IMR-90 (cell line): ENCODE measurements at regions not wholly inside any gene's neighbourhood (a gene's known extent, or its start where the extent isn't known, plus 50 kb on each side); places are given as distances from the start of the nearest gene placed in this dataset.

Experiments
- ATAC-seq: fragments of 200-7000 bp; cut with Tn5 transposase; 2 replicates; pipeline ENCODE4 v1.9.1; 2020; ENCODE audit warnings: low read depth, mild to moderate bottlenecking, moderate library complexity
- BruUV-seq: library from RNA; stranded (reverse); fragments of 400-500 nt; replicated peaks from 2 replicates; lab custom pipeline; 2021; lab: Mats Ljungman, UMichigan
- CTCF ChIA-PET: fragments of 300-600 bp; formaldehyde crosslinking; extraction: SDS; loops from one replicate; lab custom pipeline; 2021; ENCODE audit warnings: antibody characterized with exemption; lab: Yijun Ruan, JAX
- POLR2A ChIA-PET: fragments of 300-600 bp; sonication (Branson Sonifier 250); formaldehyde crosslinking; loops from one replicate; lab custom pipeline; 2022; ENCODE audit warnings: antibody characterized with exemption; ENCODE audit not compliant: unreplicated experiment; lab: Charles Lee
- DNase-seq: peaks from one replicate; pipeline ENCODE4 v3.0.0; 2013
- H2AFZ ChIP-seq: replicated peaks from 2 replicates; pipeline ENCODE3; 2013; ENCODE audit warnings: low read length, mild to moderate bottlenecking; ENCODE audit not compliant: poor library complexity
- H2AK5ac ChIP-seq: 2 replicates; pipeline ENCODE4 v1.6.1; 2013; ENCODE audit warnings: low read depth, low read length, inconsistent platforms
- H2AK9ac ChIP-seq: replicated peaks from 2 replicates; pipeline ENCODE3; 2013; ENCODE audit warnings: mild to moderate bottlenecking, low read depth, low read length, moderate library complexity; ENCODE audit not compliant: poor library complexity
- H2BK120ac ChIP-seq: 2 replicates; pipeline ENCODE4 v1.6.1; 2013; ENCODE audit warnings: low read depth, low read length, inconsistent platforms
- H2BK15ac ChIP-seq: 3 replicates; pipeline ENCODE4 v1.6.1; 2013; ENCODE audit warnings: low read depth, low read length, inconsistent platforms
- H2BK20ac ChIP-seq: 2 replicates; pipeline ENCODE4 v1.6.1; 2013; ENCODE audit warnings: low read depth, mild to moderate bottlenecking, inconsistent platforms, low read length, moderate library complexity
- H2BK5ac ChIP-seq: 2 replicates; pipeline ENCODE4 v1.6.1; 2013; ENCODE audit warnings: mild to moderate bottlenecking, low read depth, low read length, inconsistent platforms; ENCODE audit not compliant: poor library complexity, severe bottlenecking
- H3K14ac ChIP-seq: replicated peaks from 2 replicates; pipeline ENCODE4 v1.6.1; 2013; ENCODE audit warnings: low read depth, low read length, inconsistent platforms
- H3K18ac ChIP-seq: 2 replicates; pipeline ENCODE4 v1.6.1; 2013; ENCODE audit warnings: low read depth, low read length, control low read depth
- H3K23ac ChIP-seq: 2 replicates; pipeline ENCODE4 v1.6.1; 2013; ENCODE audit warnings: low read depth, low read length, inconsistent platforms
- H3K27ac ChIP-seq: 2 replicates; pipeline ENCODE4 v1.5.1; 2013; ENCODE audit warnings: mild to moderate bottlenecking, control low read depth, low read length; ENCODE audit not compliant: insufficient read depth
- H3K27me3 ChIP-seq: 2 replicates; pipeline ENCODE4 v1.6.1; 2013; ENCODE audit warnings: low read length; ENCODE audit not compliant: control insufficient read depth, insufficient read depth
- H3K36me3 ChIP-seq: 2 replicates; pipeline ENCODE4 v1.6.1; 2013; ENCODE audit warnings: low read length, mixed read lengths; ENCODE audit not compliant: control insufficient read depth, insufficient read depth
- H3K4ac ChIP-seq: 2 replicates; pipeline ENCODE4 v1.6.1; 2013; ENCODE audit warnings: low read depth, low read length, inconsistent platforms
- H3K4me1 ChIP-seq: 2 replicates; pipeline ENCODE4 v1.6.1; 2013; ENCODE audit warnings: low read length, mixed read lengths; ENCODE audit not compliant: control insufficient read depth, insufficient read depth
- H3K4me2 ChIP-seq: 2 replicates; pipeline ENCODE4 v1.6.1; 2013; ENCODE audit warnings: low read depth, mild to moderate bottlenecking, control low read depth, low read length, moderate library complexity
- H3K4me3 ChIP-seq: 2 replicates; pipeline ENCODE4 v1.5.1; 2013; ENCODE audit warnings: low read depth, mild to moderate bottlenecking, control low read depth, low read length, moderate library complexity; ENCODE audit not compliant: insufficient read depth
- H3K56ac ChIP-seq: 2 replicates; pipeline ENCODE4 v1.6.1; 2013; ENCODE audit warnings: low read length, inconsistent platforms; ENCODE audit not compliant: insufficient read depth; ENCODE audit errors: extremely low read depth
- H3K79me1 ChIP-seq, 2 experiments: 2 replicates each; pipeline ENCODE4 v1.6.1; 2013; ENCODE audit warnings: low read length in 2 of 2, inconsistent platforms in 1 of 2, low read depth in 1 of 2
- H3K9ac ChIP-seq: 2 replicates; pipeline ENCODE4 v1.6.1; 2013; ENCODE audit warnings: low read depth, low read length, control low read depth
- H3K9me1 ChIP-seq: 2 replicates; pipeline ENCODE4 v1.6.1; 2013; ENCODE audit warnings: low read length, inconsistent platforms; ENCODE audit not compliant: insufficient read depth
- H3K9me3 ChIP-seq: 2 replicates; pipeline ENCODE4 v1.6.1; 2013; ENCODE audit warnings: low read length; ENCODE audit not compliant: control insufficient read depth, insufficient read depth
- H4K20me1 ChIP-seq: 2 replicates; pipeline ENCODE4 v1.6.1; 2013; ENCODE audit warnings: low read length, inconsistent platforms; ENCODE audit not compliant: insufficient read depth
- H4K5ac ChIP-seq: 2 replicates; pipeline ENCODE4 v1.6.1; 2013; ENCODE audit warnings: mild to moderate bottlenecking, low read depth, low read length, control low read depth
- H4K8ac ChIP-seq, 2 experiments: 2 replicates each; pipeline ENCODE4 v1.6.1; 2013; ENCODE audit warnings: low read depth in 2 of 2, low read length in 2 of 2, control low read depth in 1 of 2, inconsistent platforms in 1 of 2
- H4K91ac ChIP-seq: 2 replicates; pipeline ENCODE4 v1.6.1; 2013; ENCODE audit warnings: low read depth, low read length, inconsistent platforms; ENCODE audit not compliant: insufficient read depth
- BHLHE40 ChIP-seq: fragments of 150-350 bp; IDR thresholded peaks from 2 replicates; pipeline ENCODE4 v1.6.1; 2016; ENCODE audit warnings: mild to moderate bottlenecking, low read depth, low read length
- CEBPB ChIP-seq: IDR thresholded peaks from 2 replicates; pipeline ENCODE4 v1.6.1; 2012; ENCODE audit warnings: low read depth, low read length, improper control_type of control experiment
- CHD1 ChIP-seq: IDR thresholded peaks from 2 replicates; pipeline ENCODE4 v1.6.1; 2012; ENCODE audit warnings: low read depth, low read length, improper control_type of control experiment
- CTCF ChIP-seq: conservative IDR thresholded peaks from 2 replicates; pipeline ENCODE4 v1.5.1; 2012; ENCODE audit warnings: mild to moderate bottlenecking, low read depth, low read length, improper control_type of control experiment
- ELK1 ChIP-seq: fragments of 150-350 bp; IDR thresholded peaks from 2 replicates; pipeline ENCODE4 v1.6.1; 2016; ENCODE audit warnings: low read depth, mild to moderate bottlenecking, low read length, moderate library complexity, borderline replicate concordance
- FOS ChIP-seq: fragments of 150-350 bp; IDR thresholded peaks from 2 replicates; pipeline ENCODE4 v1.6.1; 2016; ENCODE audit warnings: low read depth, low read length
- MAFK ChIP-seq: IDR thresholded peaks from 2 replicates; pipeline ENCODE4 v1.6.1; 2012; ENCODE audit warnings: low read depth, low read length, improper control_type of control experiment
- MAZ ChIP-seq: IDR thresholded peaks from 2 replicates; pipeline ENCODE4 v1.6.1; 2012; ENCODE audit warnings: low read depth, mild to moderate bottlenecking, low read length, improper control_type of control experiment, moderate library complexity, borderline replicate concordance
- MXI1 ChIP-seq: IDR thresholded peaks from 2 replicates; pipeline ENCODE4 v1.6.1; 2012; ENCODE audit warnings: low read depth, mild to moderate bottlenecking, low read length, moderate library complexity, borderline replicate concordance
- NFE2L2 ChIP-seq: fragments of 150-350 bp; IDR thresholded peaks from 2 replicates; pipeline ENCODE4 v1.6.1; 2016; ENCODE audit warnings: low read depth, mild to moderate bottlenecking, low read length
- POLR2A ChIP-seq: IDR thresholded peaks from 2 replicates; pipeline ENCODE4 v1.6.1; 2012; ENCODE audit warnings: mild to moderate bottlenecking, low read depth, low read length
- RAD21 ChIP-seq: IDR thresholded peaks from 2 replicates; pipeline ENCODE4 v1.6.1; 2012; ENCODE audit warnings: low read length, improper control_type of control experiment
- RCOR1 ChIP-seq: IDR thresholded peaks from 2 replicates; pipeline ENCODE4 v1.6.1; 2012; ENCODE audit warnings: mild to moderate bottlenecking, low read length, improper control_type of control experiment; ENCODE audit not compliant: insufficient replicate concordance
- RFX5 ChIP-seq: IDR thresholded peaks from 2 replicates; pipeline ENCODE4 v1.8.0; 2012; ENCODE audit warnings: low read depth, mild to moderate bottlenecking, low read length, moderate library complexity
- SMC3 ChIP-seq: fragments of 150-350 bp; IDR thresholded peaks from 2 replicates; pipeline ENCODE4 v1.6.1; 2016; ENCODE audit warnings: low read depth, mild to moderate bottlenecking, antibody characterized with exemption, low read length, moderate library complexity
- USF2 ChIP-seq: fragments of 150-350 bp; IDR thresholded peaks from 2 replicates; pipeline ENCODE4 v1.6.1; 2017; ENCODE audit warnings: mild to moderate bottlenecking, antibody characterized with exemption, low read length, low read depth
- WGBS, 2 experiments: methylation state at CpG; one replicate each; pipeline versions ENCODE4 v1.1.5 to v1.1.7; 2013; ENCODE audit warnings: missing lambda C conversion rate in 2 of 2; ENCODE audit not compliant: insufficient read length in 1 of 2; ENCODE audit errors: extremely low coverage in 2 of 2; 5-methylcytosine and 5-hydroxymethylcytosine counted together
- dilution Hi-C: fragments of 300-500 bp; cut with HindIII; formaldehyde crosslinking; loops from one replicate; pipeline ENCODE4 v1.14.3; 2018; ENCODE audit warnings: low sequenced_read_pairs; ENCODE audit not compliant: unreplicated experiment
- in situ Hi-C: fragments of 300-500 bp; cut with MboI; formaldehyde crosslinking; loops from 3 replicates; pipeline ENCODE4 v1.14.3; 2019; ENCODE audit warnings: low sequenced_read_pairs, inconsistent platforms, mixed read lengths
- intact Hi-C: fragments of 100-400 bp; cut with micrococcal nuclease; formaldehyde crosslinking; loops from 2 replicates; pipeline ENCODE4 v1.10.0; 2022

- Histone ChIP-seq H3K9me1 (no peaks in the 10 kb centered on the region), H3K9ac (no peak overlapping the region), H4K8ac (no peak overlapping the region), H2BK120ac (no peak overlapping the region), H3K27ac (no peak overlapping the region), H3K27me3 (no peaks in the 10 kb centered on the region), H3K79me1 (no peaks in the 10 kb centered on the region), H3K14ac (no peak overlapping the region), H2BK20ac (no peak overlapping the region), H4K91ac (no peak overlapping the region), H2AK5ac (no peak overlapping the region), H4K5ac (no peak overlapping the region), H3K4ac (no peak overlapping the region), H3K36me3 (no peaks in the 10 kb centered on the region), H2AFZ (no peak overlapping the region), H3K23ac (no peak overlapping the region), H3K9me3 (peaks cover 11% of the 10 kb centered on the region), H4K20me1 (no peaks in the 10 kb centered on the region), H3K4me3 (no peak overlapping the region), H3K4me1 (no peaks in the 10 kb centered on the region), H3K56ac (no peak overlapping the region), H2BK5ac (no peak overlapping the region), H2BK15ac (no peak overlapping the region), H3K4me2 (no peak overlapping the region), H3K18ac (no peak overlapping the region), H2AK9ac (no peak overlapping the region)
- no TSS peak for BruUV-seq
- in situ Hi-C loops: no loop called here
- ChIA-PET CTCF (no interaction called here), POLR2A (no interaction called here)
- intact Hi-C loops: no loop called here
- ATAC-seq (no peak), DNase-seq (no peak)
- TF ChIP-seq CTCF: no peak
- TF ChIP-seq MAZ: no peak
- TF ChIP-seq RAD21: no peak
- no peak for TF ChIP-seq USF2
- no peak for TF ChIP-seq CEBPB
- TF ChIP-seq MAFK: no peak
- TF ChIP-seq BHLHE40: no peak
- no peak for TF ChIP-seq RFX5
- no peak for TF ChIP-seq FOS
- no peak for TF ChIP-seq MXI1
- no peak for TF ChIP-seq RCOR1
- no peak for TF ChIP-seq POLR2A
- no peak for TF ChIP-seq ELK1
- TF ChIP-seq NFE2L2: no peak
- TF ChIP-seq CHD1: no peak
- TF ChIP-seq SMC3: no peak
- 64% methylated on average over 5 of the region's 7 CpGs; no CpG with 5 or more reads in 1 of the 2 experiments for WGBS, 2 experiments
- dilution Hi-C loops: no loop called here
Observed at GRCh38 chr19:28667348-28667977, 545.5 kb downstream of the UQCRFS1 start.
